ENCODE measurements at regions not wholly inside any gene's neighbourhood (a gene's known extent, or its start where the extent isn't known, plus 50 kb on each side); places are given as distances from the start of the nearest gene placed in this dataset.
A peak's percentile ranks its signal among the peaks of the same experiment; 100 is the strongest.
"Not testable (repeated sequence)": the region's sequence is repeated elsewhere in the genome, so short reads cannot be mapped to it uniquely, and the experiment has no call there.

GRCh38 chr9:96108691-96109380 is 193.1 kb downstream of the HSD17B3 start:
- DNase-seq (ENCODE audit: missing footprints) (no peak), ATAC-seq (no peak)
- intact Hi-C loops (cut with DNase I) = no loop called here

DNA sequence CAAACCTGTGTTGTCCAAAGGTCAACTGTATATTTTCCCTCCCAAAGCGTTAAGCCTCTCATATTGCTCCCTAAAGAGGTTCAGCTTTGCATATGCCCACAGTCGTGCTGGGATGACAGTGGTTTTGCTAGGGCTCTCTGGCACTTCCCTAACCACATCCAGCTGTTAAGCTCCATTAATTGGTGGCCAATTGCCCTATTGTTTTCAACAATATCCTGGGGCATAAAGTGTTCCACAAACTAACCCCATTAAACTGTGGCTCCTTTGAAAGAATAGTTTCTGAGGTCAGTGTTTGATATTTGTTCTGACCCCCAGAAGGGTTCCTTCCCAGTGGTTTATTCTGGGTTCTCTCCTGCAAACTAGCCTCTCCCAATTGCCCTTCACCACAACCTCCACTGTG is 194.5 kb downstream of the HSD17B3 start:
- ATAC-seq = no peak
- DNase-seq (ENCODE audit: missing footprints) = no peak
- intact Hi-C loops (cut with DNase I) = no loop called here

GRCh38 chr9:96100385-96101300 is 201.3 kb downstream of the HSD17B3 start:
- ATAC-seq (no peak), DNase-seq (ENCODE audit: missing footprints) (no peak)
- intact Hi-C loops (cut with DNase I) = no loop called here

DNA sequence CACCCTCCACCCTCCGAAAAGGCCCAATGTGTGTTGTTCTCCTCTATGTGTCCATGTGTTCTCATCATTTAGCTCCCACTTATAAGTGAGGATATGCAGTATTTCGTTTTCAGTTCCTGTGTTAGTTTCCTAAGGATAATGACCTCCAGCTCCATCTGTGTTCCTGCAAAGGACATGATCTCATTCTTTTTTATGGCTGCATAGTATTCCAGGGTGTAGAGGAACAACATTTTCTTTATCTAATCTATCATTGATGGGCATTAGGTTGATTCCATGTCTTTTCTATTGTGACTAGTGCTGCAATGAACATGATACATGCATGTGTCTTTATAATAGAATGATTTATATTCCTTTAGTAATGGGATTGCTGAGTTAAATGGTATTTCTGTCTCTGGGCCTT is 211.3 kb downstream of the HSD17B3 start:
- intact Hi-C loops (cut with DNase I); ATAC-seq; DNase-seq (ENCODE audit: missing footprints): not testable (repeated sequence)

GRCh38 chr9:96089452-96090085 is 212.4 kb downstream of the HSD17B3 start:
- intact Hi-C loops (cut with DNase I) = no loop called here
- ATAC-seq (no peak), DNase-seq (ENCODE audit: missing footprints) (no peak)

- ATAC-seq = no peak
- intact Hi-C loops (cut with DNase I) = no loop called here
- no peak for DNase-seq (ENCODE audit: missing footprints)
Observed at GRCh38 chr9:96088510-96088909, 213.0 kb downstream of the ERCC6L2 start.

- ATAC-seq = no peak
Observed at GRCh38 chr9:96087669-96088299, 212.3 kb downstream of the ERCC6L2 start.

GRCh38 chr9:96086936-96087571 is 211.6 kb downstream of the ERCC6L2 start:
- intact Hi-C loops (cut with DNase I) = no loop called here
- no peak for ATAC-seq
- DNase-seq (ENCODE audit: missing footprints) = no peak

More at GRCh38 chr9:96087669-96088299, 212.3 kb downstream of the ERCC6L2 start:
- DNase-seq (ENCODE audit: missing footprints) = no peak
- intact Hi-C loops (cut with DNase I) = no loop called here

- ATAC-seq = peak; percentile 28
- DNase-seq (ENCODE audit: missing footprints) = no peak
- intact Hi-C loops (cut with DNase I) = no loop called here
Observed at GRCh38 chr9:96085491-96086143, 210.1 kb downstream of the ERCC6L2 start.

DNA sequence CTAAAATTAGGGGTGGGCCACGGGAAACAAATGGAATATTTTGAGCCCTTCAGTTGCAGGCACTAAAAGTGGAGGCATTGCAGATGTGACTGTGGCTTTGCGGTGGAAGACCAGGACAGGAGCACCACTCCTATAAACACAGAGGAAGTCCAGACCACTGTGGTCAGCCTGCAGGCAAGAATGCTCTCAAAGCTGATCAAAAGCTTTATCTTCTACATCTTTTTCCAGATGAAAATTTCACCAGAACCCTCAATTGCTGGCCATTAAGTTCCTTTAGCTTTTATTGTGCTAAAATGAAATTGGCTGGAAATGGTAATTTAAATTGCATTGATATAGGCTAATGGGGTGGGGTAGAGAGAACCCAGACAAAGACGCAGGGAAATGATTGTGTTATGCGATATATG is 208.8 kb downstream of the ERCC6L2 start:
- intact Hi-C loops (cut with DNase I) = no loop called here
- ATAC-seq (no peak), DNase-seq (ENCODE audit: missing footprints) (no peak)

DNA sequence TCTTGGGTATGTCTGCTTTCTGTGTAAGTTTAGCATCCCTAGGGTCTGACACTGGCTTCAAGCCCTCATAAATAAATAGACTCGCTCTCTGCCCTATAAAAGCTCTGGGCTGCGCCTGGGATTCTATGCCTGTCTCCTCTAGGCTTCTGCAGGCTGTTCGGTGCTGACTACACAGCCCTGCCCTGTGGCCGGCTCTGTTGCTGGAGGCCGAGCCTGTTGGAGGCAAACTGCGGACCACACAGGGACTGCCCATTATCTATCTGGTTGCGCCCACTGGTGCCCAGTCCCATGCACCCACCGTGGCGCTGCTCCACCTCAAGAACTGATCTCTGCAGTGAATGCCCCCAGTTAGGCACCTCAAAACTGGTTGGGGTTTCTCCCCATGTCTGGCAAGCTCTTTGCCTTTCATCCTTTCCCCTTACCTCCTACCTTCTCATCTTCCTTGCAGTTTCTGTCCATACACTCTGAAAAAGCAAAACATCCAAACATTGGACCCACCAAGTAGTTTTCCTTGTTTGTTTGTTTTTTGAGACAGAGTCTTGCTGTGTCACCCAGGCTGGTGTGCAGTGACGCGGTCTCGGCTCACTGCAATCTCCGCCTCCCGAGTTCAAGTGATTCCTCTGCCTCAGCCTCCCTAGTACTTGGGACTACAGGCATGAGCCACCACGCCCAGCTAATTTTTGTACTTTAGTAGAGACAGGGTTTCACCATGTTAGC is 207.2 kb downstream of the ERCC6L2 start:
- ATAC-seq (no peak), DNase-seq (ENCODE audit: missing footprints) (no peak)
- intact Hi-C loops (cut with DNase I) = no loop called here

DNA sequence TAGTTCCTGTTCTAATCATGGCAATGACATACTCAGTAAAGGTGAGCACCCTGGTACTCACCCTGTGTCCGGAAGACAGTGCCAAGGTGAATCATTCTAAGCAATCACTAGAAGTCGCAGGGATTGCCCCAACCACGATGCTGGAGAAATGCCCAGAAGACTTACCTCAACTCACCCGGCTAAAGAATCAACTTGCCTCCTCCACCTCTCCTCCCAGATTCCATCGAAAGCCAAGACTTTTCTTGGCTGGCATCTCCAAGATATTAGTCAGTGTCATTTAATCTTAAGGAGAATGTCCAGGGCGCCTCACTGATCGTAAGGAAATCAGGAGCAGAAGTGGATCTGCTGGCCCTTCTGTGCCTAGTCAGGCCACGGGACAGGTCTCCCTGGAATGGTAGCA is 204.9 kb downstream of the ERCC6L2 start:
- intact Hi-C loops (cut with DNase I) = no loop called here
- no peak for ATAC-seq

DNA sequence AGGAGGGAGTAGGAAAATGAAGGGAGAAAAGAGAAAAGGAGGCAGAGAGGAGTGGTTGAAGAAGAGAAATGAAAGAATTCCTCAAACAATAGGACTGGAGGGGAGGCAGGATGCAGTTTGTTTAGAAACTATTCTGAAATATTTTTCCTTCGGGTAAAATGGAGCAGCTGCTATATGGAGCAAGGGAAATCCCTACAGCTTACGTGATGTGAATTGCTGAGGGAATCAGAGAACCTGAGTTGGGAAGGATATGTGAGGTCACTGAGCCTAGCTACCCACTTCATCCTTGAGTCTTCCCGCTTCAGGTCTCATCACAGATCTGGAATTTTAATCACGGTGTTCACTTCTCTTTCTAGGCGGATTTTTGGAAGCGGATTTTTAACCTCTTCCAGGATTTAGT is 204.3 kb downstream of the ERCC6L2 start:
- intact Hi-C loops (cut with DNase I) = no loop called here
- DNase-seq (ENCODE audit: missing footprints) = no peak
- ATAC-seq = no peak

More for the DNA sequence above, 204.9 kb downstream of the ERCC6L2 start:
- no peak for DNase-seq (ENCODE audit: missing footprints)

GRCh38 chr9:96078897-96079490 is 203.5 kb downstream of the ERCC6L2 start:
- no peak for DNase-seq (ENCODE audit: missing footprints)
- intact Hi-C loops (cut with DNase I) = no loop called here
- no peak for ATAC-seq

GRCh38 chr9:96075757-96076156 is 200.3 kb downstream of the ERCC6L2 start:
- ATAC-seq (no peak), DNase-seq (ENCODE audit: missing footprints) (no peak)
- intact Hi-C loops (cut with DNase I) = no loop called here

GRCh38 chr9:96075111-96075510 is 199.6 kb downstream of the ERCC6L2 start:
- intact Hi-C loops (cut with DNase I) = no loop called here
- DNase-seq (ENCODE audit: missing footprints) (no peak), ATAC-seq (no peak)

All from Right ventricle myocardium inferior (tissue), 1 donor.